ENCODE measurements at regions not wholly inside any gene's neighbourhood (a gene's known extent, or its start where the extent isn't known, plus 50 kb on each side); places are given as distances from the start of the nearest gene placed in this dataset.

DNA sequence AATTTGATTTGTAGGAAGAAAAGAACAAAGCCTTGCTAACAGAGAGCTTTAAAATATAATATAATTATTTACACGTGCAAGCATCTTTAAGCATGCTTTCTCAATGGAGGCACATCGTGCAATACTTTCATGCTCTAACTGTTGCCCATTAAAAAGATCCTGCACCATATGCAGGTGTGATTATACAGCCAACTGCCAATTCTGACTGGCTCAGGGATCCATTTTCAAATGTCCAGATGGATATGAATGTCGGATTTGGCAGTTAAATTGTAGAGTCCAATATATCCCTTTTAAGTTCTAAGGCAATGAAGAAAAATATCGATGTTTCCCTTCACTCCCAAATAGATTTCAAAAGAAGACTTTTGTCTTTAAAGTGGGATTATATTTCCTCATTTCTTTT lies 416.4 kb upstream of the CD180 start:
- TF ChIP-seq, protein P1, sequence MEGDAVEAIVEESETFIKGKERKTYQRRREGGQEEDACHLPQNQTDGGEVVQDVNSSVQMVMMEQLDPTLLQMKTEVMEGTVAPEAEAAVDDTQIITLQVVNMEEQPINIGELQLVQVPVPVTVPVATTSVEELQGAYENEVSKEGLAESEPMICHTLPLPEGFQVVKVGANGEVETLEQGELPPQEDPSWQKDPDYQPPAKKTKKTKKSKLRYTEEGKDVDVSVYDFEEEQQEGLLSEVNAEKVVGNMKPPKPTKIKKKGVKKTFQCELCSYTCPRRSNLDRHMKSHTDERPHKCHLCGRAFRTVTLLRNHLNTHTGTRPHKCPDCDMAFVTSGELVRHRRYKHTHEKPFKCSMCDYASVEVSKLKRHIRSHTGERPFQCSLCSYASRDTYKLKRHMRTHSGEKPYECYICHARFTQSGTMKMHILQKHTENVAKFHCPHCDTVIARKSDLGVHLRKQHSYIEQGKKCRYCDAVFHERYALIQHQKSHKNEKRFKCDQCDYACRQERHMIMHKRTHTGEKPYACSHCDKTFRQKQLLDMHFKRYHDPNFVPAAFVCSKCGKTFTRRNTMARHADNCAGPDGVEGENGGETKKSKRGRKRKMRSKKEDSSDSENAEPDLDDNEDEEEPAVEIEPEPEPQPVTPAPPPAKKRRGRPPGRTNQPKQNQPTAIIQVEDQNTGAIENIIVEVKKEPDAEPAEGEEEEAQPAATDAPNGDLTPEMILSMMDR (IDR thresholded peaks at IDR 0.05): no peak
- no peak for TF ChIP-seq ZBTB21 (CRISPR knock-in tag; IDR thresholded peaks at IDR 0.05; ENCODE audit: borderline replicate concordance)

Data from WTC11 (cell line).